Neural crest cell (in vitro differentiated cells): ENCODE measurements at regions not wholly inside any gene's neighbourhood (a gene's known extent, or its start where the extent isn't known, plus 50 kb on each side); places are given as distances from the start of the nearest gene placed in this dataset.

ENCODE experiments used
- DNase-seq: peaks from one replicate; pipeline ENCODE4 v3.0.0; 2021; ENCODE audit warnings: low read depth, mixed read lengths, low spot score
- H3K27ac Mint-ChIP-seq: one replicate; pipeline ENCODE4 v1.8.0; 2021; ENCODE audit warnings: mild to moderate bottlenecking, mixed read lengths; ENCODE audit not compliant: unreplicated experiment
- H3K27me3 Mint-ChIP-seq: 2 replicates; pipeline ENCODE4 v1.8.0; 2021; ENCODE audit warnings: low read depth, mild to moderate bottlenecking, mixed read lengths
- H3K36me3 Mint-ChIP-seq: 2 replicates; pipeline ENCODE4 v1.8.0; 2021; ENCODE audit warnings: low read depth, mild to moderate bottlenecking, mixed read lengths
- H3K4me1 Mint-ChIP-seq: 2 replicates; pipeline ENCODE4 v1.8.0; 2021; ENCODE audit warnings: mixed read lengths
- H3K4me3 Mint-ChIP-seq: one replicate; pipeline ENCODE4 v1.8.0; 2021; ENCODE audit warnings: mild to moderate bottlenecking, mixed read lengths
- H3K9me3 Mint-ChIP-seq: 2 replicates; pipeline ENCODE4 v1.8.0; 2021; ENCODE audit warnings: mixed read lengths
- CTCF ChIP-seq: fragments of 200-600 bp; sonication (generic); conservative IDR thresholded peaks from 2 replicates; pipeline ENCODE4 v1.5.0; 2021; ENCODE audit warnings: antibody characterized with exemption, mild to moderate bottlenecking

DNA sequence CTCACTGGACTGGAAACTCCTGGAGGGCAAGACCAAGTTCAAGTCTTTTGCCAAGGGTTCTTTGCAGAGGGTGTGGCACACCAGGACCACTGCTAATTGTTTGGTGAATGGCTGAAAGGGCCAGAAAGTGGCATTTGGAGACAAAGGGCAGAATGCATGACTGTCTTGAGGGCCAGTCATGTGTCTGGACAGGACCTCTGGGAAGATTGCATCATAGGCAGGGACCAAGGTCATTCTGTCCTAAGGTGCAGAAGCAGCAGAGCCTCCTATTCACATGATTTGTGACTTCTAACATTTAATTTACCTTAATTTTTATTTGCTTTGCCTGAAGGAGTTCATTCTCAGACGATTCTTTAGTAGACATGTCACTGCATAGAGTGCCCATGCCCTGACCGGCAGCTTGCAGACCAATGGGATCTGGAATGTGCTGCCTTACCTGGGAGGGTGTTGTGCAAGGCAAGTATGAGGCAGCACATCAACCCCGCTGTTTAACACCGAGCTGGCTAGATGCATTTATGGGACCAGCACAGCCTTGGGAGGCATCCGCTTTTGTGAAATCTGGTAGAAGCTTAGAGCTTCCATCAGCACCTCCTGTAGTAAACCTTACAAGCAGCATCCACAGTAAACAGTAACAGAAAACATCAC lies 62.3 kb upstream of the MAF start:
- peaks cover 2% of the 10 kb centered on the region for H3K36me3 Mint-ChIP-seq
- no peak overlapping the region for H3K4me3 Mint-ChIP-seq
- no peaks in the 10 kb centered on the region for H3K27me3 Mint-ChIP-seq
- TF ChIP-seq CTCF = no peak
- no peak for DNase-seq
- no peaks in the 10 kb centered on the region for H3K9me3 Mint-ChIP-seq
- no peak overlapping the region for H3K27ac Mint-ChIP-seq
- H3K4me1 Mint-ChIP-seq = peaks cover 14% of the 10 kb centered on the region

GRCh38 chr16:79662122-79662521 lies 61.6 kb upstream of the MAF start:
- no peak for TF ChIP-seq CTCF
- no peaks in the 10 kb centered on the region for H3K27me3 Mint-ChIP-seq

DNA sequence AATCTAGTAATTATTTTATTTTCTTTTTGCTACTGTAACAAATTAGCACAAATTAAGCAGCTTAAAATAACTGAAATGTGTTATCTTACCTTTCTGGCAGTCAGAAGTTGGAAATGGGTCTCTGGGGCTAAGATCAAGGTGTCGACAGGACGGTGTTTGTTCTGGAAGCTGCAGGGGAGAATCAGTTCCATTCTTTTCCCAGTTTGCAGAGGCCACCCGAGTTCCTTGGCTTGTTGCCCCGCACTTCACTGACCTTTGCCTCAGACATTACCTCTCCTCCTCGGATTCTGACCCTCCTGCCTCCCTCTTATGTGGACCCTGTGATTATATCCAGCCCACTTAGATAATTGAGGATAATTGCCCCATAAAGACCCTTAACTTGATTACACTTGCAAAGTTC lies 61.0 kb upstream of the MAF start:
- TF ChIP-seq CTCF = no peak
- peaks cover 2% of the 10 kb centered on the region for H3K36me3 Mint-ChIP-seq
- no peak for DNase-seq
- H3K4me1 Mint-ChIP-seq = peaks cover 21% of the 10 kb centered on the region
- H3K27ac Mint-ChIP-seq = no peak overlapping the region
- H3K9me3 Mint-ChIP-seq = no peaks in the 10 kb centered on the region
- no peaks in the 10 kb centered on the region for H3K27me3 Mint-ChIP-seq
- no peak overlapping the region for H3K4me3 Mint-ChIP-seq

More at GRCh38 chr16:79662122-79662521, 61.6 kb upstream of the MAF start:
- Mint-ChIP-seq H3K4me3 (no peak overlapping the region), H3K9me3 (no peaks in the 10 kb centered on the region), H3K36me3 (peaks cover 2% of the 10 kb centered on the region), H3K27ac (no peak overlapping the region), H3K4me1 (peaks cover 16% of the 10 kb centered on the region)
- no peak for DNase-seq

DNA sequence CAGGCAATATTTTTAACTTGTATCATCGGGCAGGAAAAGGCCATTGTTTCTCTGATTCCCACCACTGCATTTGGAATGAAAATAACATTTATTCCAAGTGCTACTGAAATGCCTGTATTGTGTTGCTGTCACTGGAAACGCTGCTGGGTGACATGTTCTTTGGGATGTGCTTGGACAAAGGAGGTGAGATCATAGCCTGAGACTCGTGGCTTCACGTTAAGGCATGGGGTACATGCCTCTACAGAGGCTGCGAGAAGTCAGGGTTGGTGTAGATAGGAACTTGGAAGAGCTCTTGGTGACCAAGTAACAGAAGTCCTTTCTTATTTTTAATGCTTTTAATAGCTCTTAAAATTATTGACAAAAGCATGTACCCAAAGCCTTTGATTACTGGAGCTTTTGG lies 58.8 kb upstream of the MAF start:
- Mint-ChIP-seq H3K27me3 (no peaks in the 10 kb centered on the region), H3K36me3 (peaks cover 2% of the 10 kb centered on the region), H3K9me3 (peaks cover 2% of the 10 kb centered on the region), H3K4me3 (no peak overlapping the region), H3K27ac (peak overlapping the region; percentile 52), H3K4me1 (peaks cover 24% of the 10 kb centered on the region)
- no peak for DNase-seq
- no peak for TF ChIP-seq CTCF

- H3K4me1 Mint-ChIP-seq = peaks cover 24% of the 10 kb centered on the region
- H3K9me3 Mint-ChIP-seq = peaks cover 2% of the 10 kb centered on the region
- no peak for TF ChIP-seq CTCF
- no peaks in the 10 kb centered on the region for H3K27me3 Mint-ChIP-seq
- H3K27ac Mint-ChIP-seq = no peak overlapping the region
- H3K36me3 Mint-ChIP-seq = peaks cover 2% of the 10 kb centered on the region
- no peak for DNase-seq
- H3K4me3 Mint-ChIP-seq = no peak overlapping the region
Measured at GRCh38 chr16:79658301-79659033, 57.9 kb upstream of the MAF start.
